NCI-H526 treated with DMSO at 0.1 percent for 48 hours (cell line): ENCODE measurements at regions not wholly inside any gene's neighbourhood (a gene's known extent, or its start where the extent isn't known, plus 50 kb on each side); places are given as distances from the start of the nearest gene placed in this dataset.

Experiments used
- DNase-seq: peaks from one replicate; lab custom pipeline; 2025; lab: John Stamatoyannopoulos, UW

GRCh38 chr12:67147030-67147429 is 122.1 kb upstream of the CAND1 start:
- DNase-seq, result no peak

- no peak for DNase-seq
These were observed 121.7 kb upstream of the CAND1 start for GRCh38 chr12:67147447-67147846.

GRCh38 chr12:67148265-67148664 is 120.9 kb upstream of the CAND1 start:
- DNase-seq, result no peak

- DNase-seq, result no peak
These were observed 117.3 kb upstream of the CAND1 start for GRCh38 chr12:67151886-67152285.

- no peak for DNase-seq
These were observed 116.7 kb upstream of the CAND1 start for GRCh38 chr12:67152451-67152850.

GRCh38 chr12:67154901-67155300 is 114.3 kb upstream of the CAND1 start:
- DNase-seq, result no peak

- no peak for DNase-seq
These were observed 113.3 kb upstream of the CAND1 start for GRCh38 chr12:67155863-67156262.

GRCh38 chr12:67161322-67161918 is 107.7 kb upstream of the CAND1 start:
- DNase-seq, result no peak

- no peak for DNase-seq
These were observed 95.9 kb upstream of the CAND1 start for GRCh38 chr12:67173258-67173657.

GRCh38 chr12:67182551-67182950 is 86.6 kb upstream of the CAND1 start:
- DNase-seq, result no peak

- no peak for DNase-seq
These were observed 75.5 kb upstream of the CAND1 start for GRCh38 chr12:67193704-67194103.

GRCh38 chr12:67200386-67200785 is 68.8 kb upstream of the CAND1 start:
- DNase-seq, result no peak

GRCh38 chr12:67202011-67202677 is 67.0 kb upstream of the CAND1 start:
- no peak for DNase-seq

- DNase-seq, result no peak
These were observed 66.5 kb upstream of the CAND1 start for GRCh38 chr12:67202678-67203012.

GRCh38 chr12:67208281-67209067 is 60.7 kb upstream of the CAND1 start:
- peak; percentile 21 for DNase-seq

- no peak for DNase-seq
These were observed 58.1 kb upstream of the CAND1 start for GRCh38 chr12:67211029-67211428.

- no peak for DNase-seq
These were observed 57.7 kb upstream of the CAND1 start for GRCh38 chr12:67211494-67211893.

GRCh38 chr12:67217647-67218046 is 51.5 kb upstream of the CAND1 start:
- no peak for DNase-seq
